ENCODE measurements at regions not wholly inside any gene's neighbourhood (a gene's known extent, or its start where the extent isn't known, plus 50 kb on each side); places are given as distances from the start of the nearest gene placed in this dataset.

DNA sequence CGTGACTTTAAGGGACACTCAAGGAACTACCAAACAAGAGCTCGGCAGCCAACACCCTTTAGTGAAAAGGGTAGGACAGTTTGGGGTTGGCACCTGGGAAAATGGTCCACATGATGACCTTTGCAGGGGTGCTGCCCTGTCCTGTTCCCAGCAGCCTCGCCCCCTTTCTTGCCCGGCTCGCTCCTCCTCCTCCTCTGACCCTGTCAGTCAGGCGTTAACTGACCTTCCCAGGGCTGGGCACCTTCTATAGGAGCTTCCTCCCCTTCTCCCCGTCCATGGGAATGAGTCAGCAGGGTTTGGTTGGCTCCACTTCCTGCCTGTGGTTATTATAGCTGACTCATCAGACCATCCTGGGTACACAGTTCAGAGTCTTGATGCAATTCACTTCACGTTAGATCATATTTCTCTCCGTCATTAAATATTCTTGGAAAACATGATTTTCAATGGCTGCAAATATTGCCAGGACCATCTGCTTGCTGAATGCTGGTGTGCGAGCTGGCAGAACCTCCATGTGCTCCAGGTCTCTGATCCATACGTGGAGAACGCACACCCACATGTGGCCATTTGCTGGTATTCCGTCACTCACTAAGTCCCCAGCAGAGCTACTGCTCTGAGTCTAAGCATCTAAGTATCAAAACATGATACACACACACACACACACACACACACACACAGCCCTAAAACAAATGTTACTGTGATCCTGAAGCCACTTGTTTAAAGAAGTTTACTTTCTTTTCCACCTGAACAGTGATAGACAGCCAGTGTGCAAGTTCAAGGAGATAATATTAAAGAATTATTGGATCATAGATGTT, 185.0 kb downstream of the ANAPC1 start:
- no peak for TF ChIP-seq POLR2A (IDR thresholded peaks at IDR 0.05)
- TF ChIP-seq, protein P1, sequence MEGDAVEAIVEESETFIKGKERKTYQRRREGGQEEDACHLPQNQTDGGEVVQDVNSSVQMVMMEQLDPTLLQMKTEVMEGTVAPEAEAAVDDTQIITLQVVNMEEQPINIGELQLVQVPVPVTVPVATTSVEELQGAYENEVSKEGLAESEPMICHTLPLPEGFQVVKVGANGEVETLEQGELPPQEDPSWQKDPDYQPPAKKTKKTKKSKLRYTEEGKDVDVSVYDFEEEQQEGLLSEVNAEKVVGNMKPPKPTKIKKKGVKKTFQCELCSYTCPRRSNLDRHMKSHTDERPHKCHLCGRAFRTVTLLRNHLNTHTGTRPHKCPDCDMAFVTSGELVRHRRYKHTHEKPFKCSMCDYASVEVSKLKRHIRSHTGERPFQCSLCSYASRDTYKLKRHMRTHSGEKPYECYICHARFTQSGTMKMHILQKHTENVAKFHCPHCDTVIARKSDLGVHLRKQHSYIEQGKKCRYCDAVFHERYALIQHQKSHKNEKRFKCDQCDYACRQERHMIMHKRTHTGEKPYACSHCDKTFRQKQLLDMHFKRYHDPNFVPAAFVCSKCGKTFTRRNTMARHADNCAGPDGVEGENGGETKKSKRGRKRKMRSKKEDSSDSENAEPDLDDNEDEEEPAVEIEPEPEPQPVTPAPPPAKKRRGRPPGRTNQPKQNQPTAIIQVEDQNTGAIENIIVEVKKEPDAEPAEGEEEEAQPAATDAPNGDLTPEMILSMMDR (IDR thresholded peaks at IDR 0.05), result peak in 1 of 6 experiments; percentile 13

All from thyroid gland (tissue), 4 donors.